Epithelial cell of proximal tubule (primary cell): ENCODE measurements at regions not wholly inside any gene's neighbourhood (a gene's known extent, or its start where the extent isn't known, plus 50 kb on each side); places are given as distances from the start of the nearest gene placed in this dataset.
A peak's percentile ranks its signal among the peaks of the same experiment; 100 is the strongest.

Experiments
- DNase-seq: peaks from one replicate; pipeline ENCODE4 v3.0.0-alpha.2; 2011; ENCODE audit warnings: low read depth
- H3K4me3 ChIP-seq: 2 replicates; pipeline ENCODE4 v1.5.1; 2011; ENCODE audit warnings: low read depth, mild to moderate bottlenecking, low read length
- CTCF ChIP-seq: conservative IDR thresholded peaks from 2 replicates; pipeline ENCODE4 v1.5.1; 2012; ENCODE audit warnings: low read depth, mild to moderate bottlenecking, low read length

GRCh38 chr7:113784316-113784715, 134.5 kb downstream of the PPP1R3A start:
- DNase-seq: no peak
- no peak overlapping the region for H3K4me3 ChIP-seq
- TF ChIP-seq CTCF: no peak

DNA sequence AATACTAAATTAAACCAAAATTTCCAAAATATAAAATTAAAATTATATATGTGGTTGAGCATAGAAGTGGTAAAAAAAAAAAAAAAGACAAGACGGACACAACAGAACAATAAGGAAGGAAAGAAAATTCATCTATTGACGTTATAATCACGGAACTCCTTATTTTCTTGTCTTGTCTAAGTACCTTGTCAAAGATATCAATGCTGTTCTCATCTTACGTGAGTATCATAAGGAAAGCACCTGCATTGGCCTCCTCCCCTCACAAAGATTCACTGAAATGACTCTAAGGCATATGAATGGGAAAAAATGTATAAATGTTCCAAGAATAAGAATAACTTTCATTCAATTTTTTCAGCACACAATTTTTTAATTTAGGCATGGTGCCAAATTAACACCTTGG, 135.4 kb downstream of the PPP1R3A start:
- H3K4me3 ChIP-seq: no peak overlapping the region
- TF ChIP-seq CTCF: no peak
- no peak for DNase-seq

DNA sequence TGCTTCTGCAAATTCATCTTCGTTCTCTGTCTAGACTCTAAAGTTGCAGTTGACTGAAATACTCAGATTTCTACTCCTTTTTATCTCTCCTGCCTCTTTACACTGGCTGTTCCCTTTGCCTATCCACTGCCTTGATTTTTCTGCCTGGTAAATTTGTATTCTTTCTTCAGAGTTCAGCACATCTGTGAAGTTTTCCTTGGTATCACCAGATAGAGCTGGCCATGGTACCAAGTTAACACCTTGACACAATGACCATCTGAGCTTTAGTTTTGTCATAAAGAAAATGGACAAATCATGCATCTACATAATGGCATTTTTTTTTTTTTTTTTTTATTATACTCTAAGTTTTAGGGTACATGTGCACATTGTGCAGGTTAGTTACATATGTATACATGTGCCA, 143.0 kb downstream of the PPP1R3A start:
- H3K4me3 ChIP-seq: no peak overlapping the region
- DNase-seq: no peak
- TF ChIP-seq CTCF: no peak

DNA sequence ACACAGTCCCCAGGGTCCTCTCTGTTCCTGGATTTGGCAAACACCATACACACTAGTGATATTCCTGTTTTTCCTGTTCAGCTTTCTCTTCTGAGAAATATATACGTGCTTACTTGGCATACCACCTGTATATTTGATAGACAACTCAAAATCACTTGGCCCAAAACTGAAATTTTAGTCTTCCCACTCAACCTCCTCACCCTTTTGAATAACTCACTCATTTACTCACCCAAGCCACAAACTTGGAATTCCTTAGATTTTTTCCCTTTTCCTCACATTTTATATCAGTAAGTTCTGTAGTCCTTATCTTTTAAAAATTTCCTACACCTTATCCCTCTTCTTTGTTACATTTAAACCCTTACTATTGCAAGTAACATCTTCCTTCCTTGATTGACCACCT, 143.4 kb downstream of the PPP1R3A start:
- no peak for TF ChIP-seq CTCF
- H3K4me3 ChIP-seq: no peak overlapping the region
- DNase-seq: no peak

DNA sequence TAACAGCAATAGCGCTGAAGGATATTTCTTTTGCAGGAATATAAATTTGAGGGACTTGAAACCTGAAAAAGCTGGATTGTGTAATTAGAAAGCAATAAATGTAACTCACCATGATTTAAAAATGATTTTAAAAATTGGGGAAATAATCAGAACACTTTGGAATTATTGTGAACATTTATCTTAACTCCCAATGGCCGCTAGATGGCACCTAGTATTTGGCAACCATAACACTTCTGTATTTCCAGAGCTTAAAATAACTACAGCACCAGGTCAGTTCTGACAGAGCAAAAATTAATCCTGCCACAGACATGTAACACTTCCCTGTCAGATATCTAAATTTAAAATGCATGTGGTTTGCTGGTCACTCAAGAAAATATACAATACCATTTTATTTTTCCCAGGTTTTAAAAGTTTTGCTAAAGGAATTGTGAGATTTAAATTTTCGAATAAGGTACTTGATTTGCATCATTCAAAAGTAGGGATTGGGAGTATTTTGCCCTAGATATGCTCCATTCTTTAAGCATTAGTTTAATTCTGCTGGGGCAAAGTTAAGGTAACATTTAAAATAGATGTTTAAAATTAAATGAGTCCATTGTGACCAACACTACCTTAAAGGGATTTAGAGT, 144.5 kb downstream of the PPP1R3A start:
- no peak for DNase-seq
- TF ChIP-seq CTCF: peak; percentile 75
- no peak overlapping the region for H3K4me3 ChIP-seq

GRCh38 chr7:113770146-113770738, 148.6 kb downstream of the PPP1R3A start:
- no peak for TF ChIP-seq CTCF
- no peak for DNase-seq

DNA sequence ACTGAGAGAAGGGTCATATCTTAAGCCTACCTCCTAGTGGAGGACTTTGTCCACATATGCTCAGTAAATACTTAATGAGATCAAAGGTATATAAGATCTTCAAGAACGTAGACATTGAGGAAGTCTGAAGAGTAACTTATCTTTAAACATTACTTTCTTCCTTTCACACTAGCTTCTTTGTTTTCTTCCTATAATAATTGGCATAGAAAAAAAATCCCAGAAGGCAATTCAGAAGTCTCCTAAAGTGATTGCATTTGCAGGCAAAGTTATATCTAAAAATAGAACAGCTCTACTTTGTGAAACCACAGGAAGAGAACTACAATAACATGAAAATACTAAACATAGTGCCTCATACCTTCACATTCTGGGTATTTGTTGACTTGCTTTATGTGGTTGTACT, 150.4 kb downstream of the PPP1R3A start:
- no peak for DNase-seq
- TF ChIP-seq CTCF: no peak
- no peak overlapping the region for H3K4me3 ChIP-seq

More at GRCh38 chr7:113770146-113770738, 148.6 kb downstream of the PPP1R3A start:
- no peak overlapping the region for H3K4me3 ChIP-seq
